ENCODE measurements at regions not wholly inside any gene's neighbourhood (a gene's known extent, or its start where the extent isn't known, plus 50 kb on each side); places are given as distances from the start of the nearest gene placed in this dataset.

- DNase-seq: no peak
Observed at GRCh38 chr12:63226792-63227463, 75.9 kb upstream of the AVPR1A start.

DNA sequence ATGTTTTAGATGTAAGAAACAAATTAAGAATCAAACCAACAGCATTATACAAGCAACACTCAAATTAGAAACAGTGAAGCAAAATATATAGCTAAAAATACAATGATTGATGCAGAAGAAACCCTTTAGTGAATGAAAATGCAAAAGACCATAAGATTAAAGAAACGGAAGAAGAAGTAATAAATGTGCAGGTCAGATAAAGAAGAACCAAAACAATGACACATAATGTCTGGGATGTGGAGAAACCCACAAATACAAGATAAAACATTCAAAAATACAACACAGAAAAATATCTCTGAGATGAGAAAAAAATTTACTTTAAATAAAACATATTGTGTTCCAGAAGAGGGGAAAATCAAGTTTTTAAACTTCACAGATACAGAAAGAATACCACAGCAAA is 73.4 kb upstream of the AVPR1A start:
- DNase-seq: no peak

- no peak for DNase-seq
Observed at GRCh38 chr12:63223128-63223527, 72.1 kb upstream of the AVPR1A start.

GRCh38 chr12:63222582-63222981 is 71.6 kb upstream of the AVPR1A start:
- no peak for DNase-seq

DNA sequence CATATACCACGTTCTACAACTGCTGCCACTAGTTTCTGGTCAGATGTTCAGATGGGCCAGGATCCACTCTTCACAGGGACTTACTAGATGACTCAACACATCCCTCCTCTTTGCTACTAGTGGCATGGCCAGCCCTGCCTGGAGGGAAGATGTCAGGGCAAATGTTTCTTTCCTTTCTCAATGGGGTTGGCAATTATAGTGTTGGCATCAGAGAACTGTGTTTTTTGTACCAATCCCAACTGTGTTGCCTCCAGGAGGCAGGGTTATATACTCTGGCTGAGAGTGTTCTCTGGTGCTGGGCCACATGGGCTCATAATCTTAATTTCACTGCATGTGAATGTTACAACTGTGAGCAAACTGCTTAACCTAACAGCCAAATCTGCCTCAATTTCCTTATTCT is 69.9 kb upstream of the AVPR1A start:
- DNase-seq: no peak

DNA sequence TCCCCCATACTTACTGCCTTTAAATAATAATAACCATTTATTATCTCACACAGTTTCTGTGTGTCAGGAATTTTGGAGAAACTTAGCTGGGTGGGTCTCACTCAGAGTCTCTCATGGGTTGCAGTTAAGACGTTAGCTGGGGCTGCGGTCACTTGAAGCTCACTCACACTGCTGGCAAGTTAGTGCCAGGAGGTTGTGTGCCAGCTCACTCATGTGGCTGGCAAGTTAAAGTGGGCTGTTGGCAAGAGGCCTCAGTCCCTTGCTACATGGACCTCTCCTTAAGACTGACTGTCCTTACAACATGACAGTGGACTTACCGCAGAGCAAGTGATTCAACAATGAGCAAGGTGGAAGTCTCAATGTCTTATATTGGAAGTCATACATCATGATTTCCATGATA is 61.3 kb upstream of the AVPR1A start:
- no peak for DNase-seq

- no peak for DNase-seq
Observed at GRCh38 chr12:63208956-63209355, 58.0 kb upstream of the AVPR1A start.

- DNase-seq: no peak
Observed at GRCh38 chr12:63206909-63207308, 55.9 kb upstream of the AVPR1A start.

- DNase-seq: no peak
Observed at GRCh38 chr12:63206494-63206893, 55.5 kb upstream of the AVPR1A start.

Measured in CD4-positive, alpha-beta T cell treated with Interleukin-1 beta for 1 hour (primary cell).